NCI-H2081 (cell line): ENCODE measurements at regions not wholly inside any gene's neighbourhood (a gene's known extent, or its start where the extent isn't known, plus 50 kb on each side); places are given as distances from the start of the nearest gene placed in this dataset.
"Not testable (repeated sequence)": the region's sequence is repeated elsewhere in the genome, so short reads cannot be mapped to it uniquely, and the experiment has no call there.

Experiments
- DNase-seq, 2 experiments: peaks; one replicate each; lab custom pipeline; 2025; lab: John Stamatoyannopoulos, UW

GRCh38 chr9:89839449-89839848 is 234.6 kb downstream of the GADD45G start:
- no peak for DNase-seq

DNA sequence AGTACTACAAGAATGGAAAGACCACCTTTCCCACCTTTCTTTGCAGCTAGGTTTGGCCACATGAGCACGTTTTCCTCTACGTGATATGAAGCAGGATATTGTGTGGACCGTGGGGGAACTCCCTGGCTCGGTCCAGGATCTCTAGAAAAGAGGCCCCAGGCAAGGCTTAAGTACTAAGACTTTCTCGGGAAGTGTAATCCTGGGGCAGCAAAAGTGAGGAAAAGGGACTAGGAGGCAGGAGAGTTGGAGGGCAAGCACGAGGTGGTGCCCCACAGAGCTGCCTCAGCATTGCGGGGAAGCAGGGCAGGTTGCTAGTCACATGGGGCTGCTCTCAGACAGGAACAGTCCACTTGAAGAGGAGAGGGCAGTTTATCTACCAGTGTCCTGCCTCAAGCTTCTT is 235.1 kb downstream of the GADD45G start:
- no peak for DNase-seq

DNA sequence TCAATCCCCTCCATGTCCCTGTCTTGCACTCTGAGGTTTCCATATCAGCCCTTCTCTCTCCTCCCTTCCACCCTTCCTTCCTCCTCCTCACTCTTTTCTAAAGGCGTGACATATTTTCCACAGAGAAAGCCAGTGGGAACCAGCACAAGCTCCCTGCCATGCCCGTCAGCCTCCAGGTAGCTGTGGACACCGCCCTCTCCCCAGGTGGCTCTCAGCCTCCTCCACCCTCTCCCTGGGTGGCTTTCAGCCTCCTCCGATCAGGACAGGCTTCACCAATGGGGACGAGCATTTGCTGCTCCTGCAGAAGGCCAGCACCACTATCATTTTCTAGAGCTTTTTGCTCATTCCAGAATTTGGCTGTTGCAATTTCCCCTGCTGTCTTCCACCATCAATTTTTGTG is 236.6 kb downstream of the GADD45G start:
- no peak for DNase-seq

DNA sequence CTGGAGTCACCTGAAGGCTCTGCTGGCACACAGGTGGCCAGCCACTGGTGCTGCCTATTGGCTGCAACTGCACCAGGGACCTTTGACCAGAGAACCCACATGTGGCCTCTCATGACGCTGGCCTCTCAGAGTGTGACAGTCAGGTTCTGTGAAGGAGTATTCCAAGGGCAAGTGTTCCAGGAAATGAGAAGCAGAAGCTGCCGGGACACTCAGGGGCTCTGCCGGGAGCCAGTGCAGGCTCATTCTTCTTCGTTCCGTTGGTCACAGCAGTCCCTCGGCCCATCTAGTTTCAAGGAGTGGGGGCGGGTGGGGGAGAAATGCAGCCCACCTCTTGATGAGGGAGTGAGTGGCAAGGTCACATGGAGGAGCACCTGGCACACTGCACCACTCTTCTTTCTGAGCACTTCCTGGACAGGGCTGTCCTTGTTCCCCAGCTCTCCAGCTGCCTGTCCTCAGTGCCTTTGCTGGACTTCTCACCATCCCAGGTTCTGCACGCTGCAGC is 237.5 kb downstream of the GADD45G start:
- no peak for DNase-seq

DNA sequence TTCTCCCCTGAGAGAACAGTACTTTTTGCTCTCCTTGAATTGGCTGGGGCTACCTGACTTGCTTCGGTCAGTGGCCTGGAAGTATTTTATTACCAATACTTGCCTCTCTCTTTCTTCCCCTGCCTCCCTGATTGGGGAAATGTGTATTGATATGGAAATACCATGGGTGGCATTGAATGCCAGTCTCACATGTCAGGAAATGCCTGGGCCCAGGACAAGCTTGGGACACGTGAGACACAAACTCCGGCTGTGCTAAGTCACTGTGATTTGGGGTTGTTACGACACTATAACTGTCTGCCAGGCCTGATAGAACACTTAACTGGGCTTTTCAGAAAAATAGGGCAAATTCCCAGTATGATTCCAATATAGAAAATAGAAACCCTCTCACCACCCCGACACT is 238.3 kb downstream of the GADD45G start:
- no peak for DNase-seq

GRCh38 chr9:89843591-89843990 is 238.8 kb downstream of the GADD45G start:
- DNase-seq: no peak

DNA sequence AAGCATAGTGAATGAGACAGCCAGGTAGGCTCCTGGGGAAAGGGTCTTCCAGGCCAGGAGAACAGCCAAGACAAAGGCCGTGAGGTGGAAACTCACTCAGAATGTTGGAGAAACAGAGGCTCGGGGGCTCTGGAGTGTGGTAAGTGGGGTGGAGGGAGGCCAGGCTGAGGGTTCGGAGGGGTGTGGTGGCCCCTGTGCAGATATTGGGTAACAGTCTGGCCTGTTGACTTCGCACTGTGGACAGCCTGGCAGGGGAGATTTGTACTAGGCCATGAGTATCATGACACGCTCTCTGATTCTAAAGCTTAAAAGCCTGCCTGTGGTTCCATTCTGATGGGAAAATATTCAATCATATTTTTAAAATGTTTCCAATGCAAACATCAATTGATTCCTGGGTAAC is 239.3 kb downstream of the GADD45G start:
- no peak for DNase-seq

DNA sequence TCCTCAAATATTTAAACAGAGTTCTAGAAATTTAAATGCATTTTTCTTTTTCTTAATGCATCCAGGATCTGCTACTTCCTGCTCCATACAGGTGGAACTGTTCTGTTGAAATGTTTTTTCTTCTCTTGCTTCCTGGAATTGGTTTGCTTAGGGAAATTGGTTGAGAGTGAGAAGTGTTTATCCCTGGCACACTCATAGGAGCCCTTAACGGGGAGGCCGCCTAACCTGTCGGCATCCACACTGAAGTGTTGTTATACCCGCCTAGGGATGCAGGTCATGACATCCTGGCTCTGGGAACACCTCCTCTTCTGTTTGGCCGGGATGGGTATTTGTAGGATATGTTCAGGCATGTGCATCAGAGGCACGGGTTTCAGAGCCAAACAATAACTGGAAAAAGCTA is 239.7 kb downstream of the GADD45G start:
- DNase-seq: peak in 1 of 2 experiments; percentile 36

- no peak for DNase-seq
Observed at GRCh38 chr9:89845321-89845720, 240.5 kb downstream of the GADD45G start.

DNA sequence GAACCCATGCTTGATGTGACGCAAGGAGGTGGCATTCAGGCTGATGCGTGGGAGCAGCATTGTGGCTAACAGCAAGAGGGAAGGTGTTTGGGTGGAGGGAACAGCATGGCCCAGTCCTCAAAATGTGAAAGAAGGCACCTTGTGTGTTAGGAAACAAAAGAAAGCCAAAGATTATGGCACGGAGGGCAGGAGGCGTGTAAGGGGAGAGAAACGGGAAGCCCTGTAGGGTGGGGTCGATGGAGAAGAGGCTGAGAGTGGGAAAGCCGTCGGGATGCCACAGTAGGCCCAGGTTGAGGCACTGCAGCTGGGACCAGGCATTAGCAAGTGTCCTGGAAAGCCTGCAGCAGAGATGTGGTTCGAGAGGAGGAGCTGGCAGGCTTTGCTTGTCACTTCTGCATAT is 241.1 kb downstream of the GADD45G start:
- no peak for DNase-seq

DNA sequence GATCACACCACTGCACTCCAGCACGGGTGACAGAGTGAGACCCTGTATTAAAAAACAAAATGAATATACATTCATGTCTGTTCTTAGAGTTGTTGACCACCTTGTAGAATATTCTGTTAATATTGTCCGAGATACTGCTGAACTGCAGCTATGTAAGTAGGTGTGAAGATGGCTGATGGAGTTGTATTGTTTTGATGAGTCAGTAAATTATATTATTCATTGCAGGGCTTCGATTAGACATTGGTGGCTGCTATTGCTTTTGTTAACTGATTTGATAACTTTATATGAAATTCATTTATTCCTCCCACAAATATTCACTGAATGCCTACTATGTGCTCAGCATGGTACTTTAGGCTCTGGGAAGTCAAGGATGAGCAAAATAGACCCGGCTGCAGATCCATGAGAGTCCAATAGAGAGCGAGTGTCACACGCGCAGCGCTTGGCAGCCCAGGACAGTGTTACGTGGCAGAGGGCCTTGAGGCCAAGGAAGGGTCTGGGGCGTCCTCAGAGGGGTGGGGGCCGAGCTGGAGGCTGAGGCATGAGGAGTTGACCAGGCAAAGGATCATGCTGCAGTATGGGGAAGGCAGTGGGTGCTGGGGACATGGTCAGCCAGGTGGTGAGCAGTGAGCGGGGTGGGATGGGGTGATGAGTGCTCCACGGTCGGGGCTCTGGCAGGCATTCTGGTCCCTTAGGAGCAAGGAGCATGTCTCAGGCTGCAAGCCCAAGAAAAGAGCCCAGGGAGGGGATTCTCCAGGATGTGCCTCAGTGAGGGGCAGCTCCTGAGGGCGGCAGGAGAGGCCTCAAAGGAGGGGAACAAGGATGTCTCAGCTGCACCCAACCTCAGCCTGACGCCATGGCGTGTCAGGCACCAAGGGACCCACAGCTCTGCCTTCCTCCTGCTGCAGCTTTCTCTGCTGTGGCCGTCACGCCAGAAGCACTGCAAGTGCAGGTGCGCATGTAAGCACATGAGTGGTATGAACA is 243.5 kb downstream of the GADD45G start:
- DNase-seq: no peak

- no peak for DNase-seq
Observed at GRCh38 chr9:89849096-89849495, 244.3 kb downstream of the GADD45G start.

DNA sequence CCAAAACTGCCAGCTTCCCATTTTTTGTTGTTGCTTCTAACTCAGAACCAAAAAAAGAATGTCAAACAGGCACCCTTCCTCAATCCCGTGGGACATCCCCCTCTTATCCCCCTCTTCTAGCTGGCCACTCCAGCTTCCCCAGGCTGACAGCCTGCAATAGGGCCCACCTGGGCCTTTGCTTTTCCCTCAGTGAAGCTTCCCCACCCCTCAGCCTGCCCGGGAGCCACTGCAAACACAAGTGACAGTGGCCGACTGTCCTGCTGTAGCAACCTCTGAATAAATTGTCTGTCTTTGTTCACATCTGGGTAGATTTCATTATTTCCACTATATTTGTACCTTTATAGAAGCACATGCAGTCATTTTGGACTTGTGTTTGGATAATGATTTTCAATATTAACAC is 245.3 kb downstream of the GADD45G start:
- no peak for DNase-seq

- peak in 1 of 2 experiments; percentile 30 for DNase-seq
Observed at GRCh38 chr9:89850631-89851325, 246.0 kb downstream of the GADD45G start.

DNA sequence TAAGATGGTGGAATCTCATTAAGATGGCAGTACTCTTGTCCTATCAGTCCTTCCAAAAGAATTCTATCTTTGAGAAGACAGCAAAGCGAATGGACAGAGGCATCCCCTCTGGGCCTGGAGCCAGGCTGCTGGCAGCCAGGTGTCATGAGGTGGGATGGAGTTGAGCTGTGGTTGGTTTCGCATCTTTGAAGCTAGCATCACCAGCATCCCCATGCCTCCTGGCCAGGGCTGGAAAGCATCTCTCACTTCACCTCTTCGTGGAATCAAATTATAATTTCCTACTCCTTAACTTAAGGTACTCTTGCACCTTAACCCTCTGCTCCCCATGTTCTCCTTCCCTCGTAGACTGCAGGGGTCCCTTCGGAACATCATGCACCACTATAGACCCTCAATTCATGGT is 248.3 kb downstream of the GADD45G start:
- no peak for DNase-seq

GRCh38 chr9:89853931-89854330 is 249.1 kb downstream of the GADD45G start:
- no peak for DNase-seq

DNA sequence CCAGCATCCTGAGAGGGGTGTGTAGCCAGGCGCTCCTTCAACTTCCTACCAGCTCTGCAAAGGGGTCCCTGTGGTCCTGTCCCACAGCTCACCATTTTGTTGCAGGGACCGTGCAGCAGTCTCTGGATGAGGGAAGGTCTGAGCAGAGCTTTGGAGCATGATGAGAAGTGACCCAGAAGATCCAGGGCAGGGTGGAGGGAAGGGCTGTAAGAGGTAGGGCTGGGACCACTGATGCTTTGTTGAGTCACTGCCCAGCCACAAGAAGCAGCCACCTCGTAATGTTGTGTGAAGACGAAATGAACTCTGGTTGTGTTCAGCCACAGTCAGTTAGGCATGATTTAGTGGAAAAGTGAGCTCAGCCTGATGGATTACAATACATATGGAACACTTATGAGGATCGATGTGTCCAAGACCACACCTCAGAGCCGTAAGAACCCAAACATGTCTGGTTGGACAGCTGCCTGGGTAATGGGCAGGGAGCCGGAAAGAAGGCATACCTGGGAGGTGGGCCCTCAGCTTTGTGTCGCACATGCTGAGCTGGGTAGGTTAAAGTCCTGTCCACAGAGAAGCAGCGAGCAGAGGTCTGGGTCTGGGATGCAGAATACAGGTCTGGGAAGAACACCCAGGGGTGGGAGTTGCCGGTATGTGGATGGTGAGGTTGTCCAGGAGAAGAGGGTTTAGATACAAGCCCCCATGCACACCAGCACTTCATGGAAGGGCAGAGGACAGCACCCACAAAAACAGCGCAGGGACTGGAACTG is 250.1 kb downstream of the GADD45G start:
- DNase-seq: no peak

DNA sequence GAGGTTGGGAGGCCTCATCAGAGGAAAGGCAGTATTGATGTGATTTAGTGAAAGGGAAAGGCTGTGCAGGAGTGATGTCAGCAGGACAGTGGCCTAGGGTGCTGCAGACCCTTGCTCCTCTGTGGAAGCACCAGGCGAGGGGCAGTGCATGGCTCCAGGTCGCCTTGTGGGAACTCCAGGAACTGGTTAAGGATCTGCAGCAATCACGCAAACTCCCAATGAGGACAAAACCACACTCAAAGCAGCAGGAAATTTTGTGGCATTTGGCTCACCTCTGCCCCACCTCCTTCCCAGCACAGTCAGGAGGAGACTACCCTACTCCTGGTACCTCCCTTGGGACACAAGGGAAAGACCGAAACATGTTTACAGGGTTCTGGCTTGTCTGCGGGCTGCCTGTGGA is 251.5 kb downstream of the GADD45G start:
- not testable (repeated sequence) for DNase-seq

GRCh38 chr9:89856950-89857349 is 252.1 kb downstream of the GADD45G start:
- not testable (repeated sequence) for DNase-seq

- DNase-seq: not testable (repeated sequence)
Observed at GRCh38 chr9:89859842-89860241, 255.0 kb downstream of the GADD45G start.

GRCh38 chr9:89861371-89861770 is 256.6 kb downstream of the GADD45G start:
- not testable (repeated sequence) for DNase-seq

- DNase-seq: no peak
Observed at GRCh38 chr9:89862316-89862715, 257.5 kb downstream of the GADD45G start.
